ENCODE measurements at regions not wholly inside any gene's neighbourhood (a gene's known extent, or its start where the extent isn't known, plus 50 kb on each side); places are given as distances from the start of the nearest gene placed in this dataset.
A peak's percentile ranks its signal among the peaks of the same experiment; 100 is the strongest.

GRCh38 chr5:125056671-125057485 lies 310.4 kb upstream of the ZNF608 start:
- TF ChIP-seq CTCF (IDR thresholded peaks at IDR 0.05; ENCODE audit: low read length, missing control alignments) = no peak
- no peak for DNase-seq (ENCODE audit: low read depth)
- H3K4me3 ChIP-seq (replicated peaks; ENCODE audit: low read depth, low read length) = no peak overlapping the region

- no peak for TF ChIP-seq CTCF (IDR thresholded peaks at IDR 0.05; ENCODE audit: low read length, missing control alignments)
- peak; percentile 68 for DNase-seq (ENCODE audit: low read depth)
These were observed 311.7 kb upstream of the ZNF608 start for GRCh38 chr5:125057912-125058826.

GRCh38 chr5:125059255-125060002 lies 313.0 kb upstream of the ZNF608 start:
- DNase-seq (ENCODE audit: low read depth) = no peak
- no peak for TF ChIP-seq CTCF (IDR thresholded peaks at IDR 0.05; ENCODE audit: low read length, missing control alignments)
- H3K4me3 ChIP-seq (replicated peaks; ENCODE audit: low read depth, low read length) = no peak overlapping the region

More at GRCh38 chr5:125057912-125058826, 311.7 kb upstream of the ZNF608 start:
- H3K4me3 ChIP-seq (replicated peaks; ENCODE audit: low read depth, low read length) = no peak overlapping the region

- H3K4me3 ChIP-seq (replicated peaks; ENCODE audit: low read depth, low read length) = no peak overlapping the region
- DNase-seq (ENCODE audit: low read depth) = no peak
- no peak for TF ChIP-seq CTCF (IDR thresholded peaks at IDR 0.05; ENCODE audit: low read length, missing control alignments)
These were observed 315.3 kb upstream of the ZNF608 start for GRCh38 chr5:125061726-125062125.

- no peak for DNase-seq (ENCODE audit: low read depth)
- no peak overlapping the region for H3K4me3 ChIP-seq (replicated peaks; ENCODE audit: low read depth, low read length)
- TF ChIP-seq CTCF (IDR thresholded peaks at IDR 0.05; ENCODE audit: low read length, missing control alignments) = no peak
These were observed 318.4 kb upstream of the ZNF608 start for GRCh38 chr5:125064621-125065438.

- peak; percentile 44 for DNase-seq (ENCODE audit: low read depth)
- H3K4me3 ChIP-seq (replicated peaks; ENCODE audit: low read depth, low read length) = no peak overlapping the region
- TF ChIP-seq CTCF (IDR thresholded peaks at IDR 0.05; ENCODE audit: low read length, missing control alignments) = no peak
These were observed 319.3 kb upstream of the ZNF608 start for GRCh38 chr5:125065741-125066140.
